PC-9 (cell line): ENCODE measurements at regions not wholly inside any gene's neighbourhood (a gene's known extent, or its start where the extent isn't known, plus 50 kb on each side); places are given as distances from the start of the nearest gene placed in this dataset.

Source experiments
- EZH2 ChIP-seq: fragments of 200-600 bp; sonication (generic); IDR thresholded peaks from 2 replicates; pipeline ENCODE4 v1.8.0; 2017; ENCODE audit warnings: antibody characterized with exemption, low read depth
- TF ChIP-seq, protein P1 (sequence below): fragments of 200-600 bp; sonication (generic); conservative IDR thresholded peaks from 2 replicates; pipeline ENCODE4 v1.6.1; 2017; ENCODE audit warnings: mixed run types, antibody characterized with exemption, mild to moderate bottlenecking, moderate library complexity

DNA sequence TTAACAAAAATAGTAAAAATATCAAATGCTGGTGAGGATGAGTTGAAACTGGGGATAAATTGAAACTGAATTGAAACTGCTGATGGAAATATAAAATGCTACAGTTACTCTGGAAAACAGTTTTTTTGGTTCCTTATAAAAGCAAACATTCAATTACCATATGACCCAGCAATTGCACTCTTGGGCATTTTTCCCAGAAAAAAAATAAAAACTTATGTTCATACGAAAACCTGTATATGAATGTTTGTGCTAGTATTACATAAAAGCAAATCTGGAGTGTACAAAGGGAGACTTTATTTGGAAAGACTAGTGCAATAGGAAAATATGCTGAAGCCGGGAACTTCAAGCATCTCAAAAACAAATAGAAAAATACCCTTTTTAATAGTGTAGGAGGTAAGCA, 857.9 kb upstream of the CADM2 start:
- TF ChIP-seq, protein P1, sequence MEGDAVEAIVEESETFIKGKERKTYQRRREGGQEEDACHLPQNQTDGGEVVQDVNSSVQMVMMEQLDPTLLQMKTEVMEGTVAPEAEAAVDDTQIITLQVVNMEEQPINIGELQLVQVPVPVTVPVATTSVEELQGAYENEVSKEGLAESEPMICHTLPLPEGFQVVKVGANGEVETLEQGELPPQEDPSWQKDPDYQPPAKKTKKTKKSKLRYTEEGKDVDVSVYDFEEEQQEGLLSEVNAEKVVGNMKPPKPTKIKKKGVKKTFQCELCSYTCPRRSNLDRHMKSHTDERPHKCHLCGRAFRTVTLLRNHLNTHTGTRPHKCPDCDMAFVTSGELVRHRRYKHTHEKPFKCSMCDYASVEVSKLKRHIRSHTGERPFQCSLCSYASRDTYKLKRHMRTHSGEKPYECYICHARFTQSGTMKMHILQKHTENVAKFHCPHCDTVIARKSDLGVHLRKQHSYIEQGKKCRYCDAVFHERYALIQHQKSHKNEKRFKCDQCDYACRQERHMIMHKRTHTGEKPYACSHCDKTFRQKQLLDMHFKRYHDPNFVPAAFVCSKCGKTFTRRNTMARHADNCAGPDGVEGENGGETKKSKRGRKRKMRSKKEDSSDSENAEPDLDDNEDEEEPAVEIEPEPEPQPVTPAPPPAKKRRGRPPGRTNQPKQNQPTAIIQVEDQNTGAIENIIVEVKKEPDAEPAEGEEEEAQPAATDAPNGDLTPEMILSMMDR, result no peak
- TF ChIP-seq EZH2, result no peak
